ENCODE measurements at regions not wholly inside any gene's neighbourhood (a gene's known extent, or its start where the extent isn't known, plus 50 kb on each side); places are given as distances from the start of the nearest gene placed in this dataset.

- TF ChIP-seq CTCF (IDR thresholded peaks at IDR 0.05 in 8 of 11, conservative IDR thresholded peaks at IDR 0.05 in 3 of 11) (no peak), POLR2AphosphoS5 (IDR thresholded peaks at IDR 0.05) (no peak)
Observed at GRCh38 chr5:167595196-167595595, 696.2 kb upstream of the WWC1 start.
